Activated T-cell treated with anti-CD3 and anti-CD28 coated beads for 24 hours (primary cell): ENCODE measurements at regions not wholly inside any gene's neighbourhood (a gene's known extent, or its start where the extent isn't known, plus 50 kb on each side); places are given as distances from the start of the nearest gene placed in this dataset.
"Not testable (repeated sequence)": the region's sequence is repeated elsewhere in the genome, so short reads cannot be mapped to it uniquely, and the experiment has no call there.

Source experiments
- DNase-seq: peaks from one replicate; pipeline ENCODE4 v3.0.0-alpha.2; 2020; ENCODE audit warnings: low read depth

- no peak for DNase-seq
Measured at GRCh38 chr20:40856653-40857052, 167.6 kb upstream of the MAFB start.

- no peak for DNase-seq
Measured at GRCh38 chr20:40860487-40860902, 168.1 kb upstream of the TOP1 start.

- no peak for DNase-seq
Measured at GRCh38 chr20:40861427-40862008, 167.1 kb upstream of the TOP1 start.

GRCh38 chr20:40863355-40863919 lies 165.2 kb upstream of the TOP1 start:
- DNase-seq: no peak

- no peak for DNase-seq
Measured at GRCh38 chr20:40864470-40864869, 164.2 kb upstream of the TOP1 start.

GRCh38 chr20:40865095-40865494 lies 163.5 kb upstream of the TOP1 start:
- no peak for DNase-seq

GRCh38 chr20:40866056-40866455 lies 162.6 kb upstream of the TOP1 start:
- no peak for DNase-seq

GRCh38 chr20:40868551-40869217 lies 159.9 kb upstream of the TOP1 start:
- no peak for DNase-seq

- no peak for DNase-seq
Measured at GRCh38 chr20:40869218-40870147, 159.1 kb upstream of the TOP1 start.

- DNase-seq: no peak
Measured at GRCh38 chr20:40875116-40876085, 153.2 kb upstream of the TOP1 start.

GRCh38 chr20:40878099-40878498 lies 150.5 kb upstream of the TOP1 start:
- not testable (repeated sequence) for DNase-seq

GRCh38 chr20:40880063-40880728 lies 148.4 kb upstream of the TOP1 start:
- no peak for DNase-seq

- no peak for DNase-seq
Measured at GRCh38 chr20:40880729-40881109, 147.9 kb upstream of the TOP1 start.

GRCh38 chr20:40882152-40882551 lies 146.5 kb upstream of the TOP1 start:
- no peak for DNase-seq

GRCh38 chr20:40883097-40883496 lies 145.5 kb upstream of the TOP1 start:
- DNase-seq: no peak

GRCh38 chr20:40887105-40887504 lies 141.5 kb upstream of the TOP1 start:
- DNase-seq: no peak

- DNase-seq: not testable (repeated sequence)
Measured at GRCh38 chr20:40889266-40889665, 139.4 kb upstream of the TOP1 start.

- no peak for DNase-seq
Measured at GRCh38 chr20:40890181-40890580, 138.4 kb upstream of the TOP1 start.

- DNase-seq: no peak
Measured at GRCh38 chr20:40890635-40891034, 138.0 kb upstream of the TOP1 start.

GRCh38 chr20:40891351-40891750 lies 137.3 kb upstream of the TOP1 start:
- DNase-seq: no peak

- DNase-seq: no peak
Measured at GRCh38 chr20:40892642-40893041, 136.0 kb upstream of the TOP1 start.
